HCT116 (cell line): ENCODE measurements at regions not wholly inside any gene's neighbourhood (a gene's known extent, or its start where the extent isn't known, plus 50 kb on each side); places are given as distances from the start of the nearest gene placed in this dataset.

Source experiments
- ATAC-seq: fragments of 200-7000 bp; cut with Tn5 transposase; 2 replicates; pipeline ENCODE4 v1.9.1; 2020; ENCODE audit warnings: mild to moderate bottlenecking, moderate library complexity
- BruUV-seq: library from RNA; stranded (reverse); fragments of 400-500 nt; replicated peaks from 2 replicates; lab custom pipeline; 2021; lab: Mats Ljungman, UMichigan
- CTCF ChIA-PET: fragments of 300-600 bp; sonication (Branson Sonifier 250); formaldehyde crosslinking; loops from one replicate; lab custom pipeline; 2021; ENCODE audit warnings: antibody characterized with exemption; lab: Charles Lee
- POLR2A ChIA-PET: fragments of 300-600, 350-600 bp; sonication (Branson Sonifier 250); formaldehyde crosslinking; loops from one replicate; lab custom pipeline; 2021; ENCODE audit warnings: antibody characterized with exemption; lab: Charles Lee
- RAD21 ChIA-PET, 2 experiments: fragments of 300-600 bp; sonication (Branson Sonifier 250); formaldehyde crosslinking; loops; one replicate each; lab custom pipeline; 2023; ENCODE audit warnings: low total read pairs in 2 of 2; ENCODE audit not compliant: uncharacterized antibody in 2 of 2, unreplicated experiment in 2 of 2, low non-redundant PET in 1 of 2; lab: Charles Lee
- DNase-seq: peaks from one replicate; pipeline ENCODE4 v3.0.0-alpha.2; 2010; ENCODE audit warnings: low read depth, low spot score
- H2AFZ ChIP-seq: fragments of 200-600 bp; shearing (Covaris generic), sonication (generic); 2 replicates; pipeline ENCODE4 v1.6.1; 2017; ENCODE audit warnings: low read depth, mixed run types, mixed read lengths, antibody characterized with exemption, low read length; ENCODE audit not compliant: poor library complexity, severe bottlenecking
- H3K27ac ChIP-seq: 2 replicates; pipeline ENCODE4 v1.5.1; 2012; ENCODE audit warnings: low read depth, low read length
- H3K27me3 ChIP-seq: fragments of 200-600 bp; sonication (generic); 2 replicates; pipeline ENCODE4 v1.6.1; 2016; ENCODE audit warnings: mixed run types, low read length, mixed read lengths; ENCODE audit not compliant: insufficient read depth
- H3K36me3 ChIP-seq, 2 experiments: fragments of 200-500 bp in 1 of 2; fragments of 200-600 bp in 1 of 2; sonication (Bioruptor generic) in 1 of 2; sonication (generic) in 1 of 2; 2 replicates each; pipeline versions ENCODE4 v1.5.1 to v1.6.1; 2014 to 2016; ENCODE audit warnings: low read length in 2 of 2, inconsistent platforms in 1 of 2, mixed read lengths in 1 of 2, mixed run types in 1 of 2; ENCODE audit not compliant: insufficient read depth in 2 of 2, control insufficient read depth in 1 of 2
- H3K4me1 ChIP-seq, 2 experiments: fragments of 200-600 bp in 1 of 2; sonication (generic) in 1 of 2; 2 replicates each; pipeline versions ENCODE4 v1.5.1 to v1.6.1; 2012 to 2017; ENCODE audit warnings: low read length in 2 of 2, inconsistent platforms in 1 of 2, mild to moderate bottlenecking in 1 of 2, mixed read lengths in 1 of 2, mixed run types in 1 of 2, moderate library complexity in 1 of 2; ENCODE audit not compliant: insufficient read depth in 2 of 2, control insufficient read depth in 1 of 2
- H3K4me2 ChIP-seq: fragments of 200-600 bp; sonication (generic); 2 replicates; pipeline ENCODE4 v1.6.1; 2017; ENCODE audit warnings: mixed run types, low read length, mixed read lengths
- H3K4me3 ChIP-seq, 2 experiments: fragments of 200-600 bp in 1 of 2; sonication (generic) in 1 of 2; replicated peaks in 1 of 2; 2 replicates each; pipeline ENCODE4 v1.5.1; 2011 to 2016; ENCODE audit warnings: low read length in 2 of 2, control low read depth in 1 of 2, low read depth in 1 of 2, mild to moderate bottlenecking in 1 of 2, mixed read lengths in 1 of 2, mixed run types in 1 of 2
- H3K79me2 ChIP-seq: fragments of 200-600 bp; sonication (generic); 2 replicates; pipeline ENCODE4 v1.6.1; 2017; ENCODE audit warnings: mild to moderate bottlenecking, mixed run types, low read length, moderate library complexity, mixed read lengths; ENCODE audit not compliant: insufficient read depth
- H3K9ac ChIP-seq: fragments of 200-600 bp; sonication (generic); 2 replicates; pipeline ENCODE4 v1.6.1; 2016; ENCODE audit warnings: low read length, mixed read lengths
- H3K9me2 ChIP-seq: fragments of 200-600 bp; sonication (generic), shearing (Covaris generic); 2 replicates; pipeline ENCODE4 v1.6.1; 2017; ENCODE audit warnings: mixed run types, mild to moderate bottlenecking, moderate library complexity; ENCODE audit not compliant: insufficient read depth
- H3K9me3 ChIP-seq, 2 experiments: fragments of 200-500 bp in 1 of 2; fragments of 200-600 bp in 1 of 2; sonication (Bioruptor generic) in 1 of 2; sonication (generic) in 1 of 2; 2 replicates each; pipeline ENCODE4 v1.6.1; 2014 to 2017; ENCODE audit warnings: low read length in 2 of 2, mixed read lengths in 2 of 2, inconsistent platforms in 1 of 2, low read depth in 1 of 2, mild to moderate bottlenecking in 1 of 2, mixed run types in 1 of 2, moderate library complexity in 1 of 2; ENCODE audit not compliant: control insufficient read depth in 1 of 2, insufficient read depth in 1 of 2
- H4K20me1 ChIP-seq: fragments of 200-600 bp; sonication (generic), shearing (Covaris generic); 2 replicates; pipeline ENCODE4 v1.6.1; 2017; ENCODE audit warnings: mixed run types, mild to moderate bottlenecking, moderate library complexity; ENCODE audit not compliant: insufficient read depth
- CBX3 ChIP-seq: IDR thresholded peaks from 2 replicates; pipeline ENCODE4 v1.6.1; 2012; ENCODE audit warnings: low read depth
- EGR1 ChIP-seq: IDR thresholded peaks from 2 replicates; pipeline ENCODE4 v1.6.1; 2012; ENCODE audit warnings: low read depth
- ELF1 ChIP-seq: IDR thresholded peaks from 2 replicates; pipeline ENCODE4 v1.6.1; 2012; ENCODE audit warnings: low read depth, borderline replicate concordance
- EZH2 ChIP-seq: fragments of 200-600 bp; sonication (generic); IDR thresholded peaks from 2 replicates; pipeline ENCODE4 v1.6.1; 2017; ENCODE audit warnings: antibody characterized with exemption, mixed run types
- EZH2phosphoT487 ChIP-seq: fragments of 200-600 bp; IDR thresholded peaks from 2 replicates; pipeline ENCODE4 v1.6.1; 2018; ENCODE audit warnings: antibody characterized with exemption, borderline replicate concordance
- FOSL1 ChIP-seq: IDR thresholded peaks from 2 replicates; pipeline ENCODE4 v1.6.1; 2012; ENCODE audit warnings: low read depth
- RAD21 ChIP-seq: IDR thresholded peaks from 2 replicates; pipeline ENCODE4 v1.6.1; 2012; ENCODE audit warnings: low read depth, mild to moderate bottlenecking
- SIN3A ChIP-seq: IDR thresholded peaks from 2 replicates; pipeline ENCODE4 v1.6.1; 2012; ENCODE audit warnings: low read depth
- SP1 ChIP-seq: IDR thresholded peaks from 2 replicates; pipeline ENCODE4 v1.6.1; 2012; ENCODE audit warnings: low read depth
- SRF ChIP-seq: IDR thresholded peaks from 2 replicates; pipeline ENCODE4 v1.6.1; 2012; ENCODE audit warnings: low read depth
- ZFX ChIP-seq: fragments of 450-650 bp; IDR thresholded peaks from 2 replicates; pipeline ENCODE4 v1.6.1; 2017
- ZNF274 ChIP-seq: fragments of 200-500 bp; sonication (Bioruptor generic); IDR thresholded peaks from 2 replicates; pipeline ENCODE4 v1.6.1; 2014; ENCODE audit warnings: mild to moderate bottlenecking, low read depth, low read length, inconsistent platforms
- intact Hi-C: fragments of 100-400 bp; cut with micrococcal nuclease; formaldehyde crosslinking; loops from 2 replicates; pipeline ENCODE4 v1.10.0; 2022
- TF ChIP-seq, protein P1 (sequence below), 3 experiments: fragments of 200-600 bp in 1 of 3; sonication (generic) in 1 of 3; IDR thresholded peaks in 2 of 3; conservative IDR thresholded peaks in 1 of 3; 2 replicates each; pipeline ENCODE4 v1.5.1; 2012 to 2017; ENCODE audit warnings: low read depth in 2 of 3, low read length in 2 of 3, antibody characterized with exemption in 1 of 3, borderline replicate concordance in 1 of 3, control low read depth in 1 of 3, mild to moderate bottlenecking in 1 of 3, mixed read lengths in 1 of 3, mixed run types in 1 of 3, moderate library complexity in 1 of 3; ENCODE audit not compliant: insufficient read depth in 1 of 3
- TF ChIP-seq, protein P2 (sequence below): IDR thresholded peaks from 2 replicates; pipeline ENCODE4 v1.6.1; 2012; ENCODE audit warnings: low read depth
- TF ChIP-seq, protein P3 (sequence below): IDR thresholded peaks from 2 replicates; pipeline ENCODE4 v1.6.1; 2012

DNA sequence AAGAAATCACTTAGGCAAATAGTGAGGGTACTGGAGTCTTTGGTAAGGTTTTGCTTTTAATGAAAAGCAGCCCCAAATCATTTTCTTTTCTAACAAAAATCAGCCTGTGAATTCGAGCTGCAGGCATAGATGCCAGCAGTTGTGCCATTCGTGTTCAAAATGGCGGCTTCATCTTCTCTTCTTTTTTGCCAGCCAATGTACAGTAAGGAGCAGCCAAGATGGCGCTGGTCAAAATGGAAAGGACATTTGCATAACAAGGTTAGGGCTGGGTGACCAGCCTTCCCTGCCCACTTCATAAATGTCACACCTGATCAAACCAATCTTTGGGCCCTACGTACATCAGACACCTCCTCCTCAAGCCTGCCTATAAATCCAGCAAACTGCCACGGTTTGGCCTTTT, 100.2 kb upstream of the RGS1 start (continued):
- TF ChIP-seq ZNF274 (no peak), SIN3A (no peak), FOSL1 (no peak), SP1 (no peak), EZH2 (no peak), EZH2phosphoT487 (no peak), SRF (no peak)

DNA sequence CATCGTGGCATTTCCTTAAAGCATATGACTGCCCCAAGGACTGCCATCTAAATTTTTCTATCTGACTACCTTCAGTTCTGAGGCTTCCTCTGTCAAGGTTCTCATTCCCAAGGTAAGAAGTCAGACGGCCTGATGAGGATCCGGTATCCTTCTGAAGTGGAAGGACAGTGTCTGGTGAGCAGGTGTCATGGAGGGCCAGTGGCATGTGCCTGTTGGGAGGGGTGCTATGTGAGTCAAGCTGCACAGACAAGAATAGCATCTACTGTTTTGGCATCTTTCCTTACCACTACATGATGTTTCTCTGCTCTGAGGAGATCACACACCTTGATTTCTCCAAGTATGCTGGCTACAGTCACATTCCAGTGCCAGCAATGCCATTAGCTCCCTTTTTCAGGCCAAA, 99.6 kb upstream of the RGS1 start:
- no peaks in the 10 kb centered on the region for H3K36me3 ChIP-seq
- CTCF ChIA-PET: interaction anchor here (3.2 kb wide), 1 partner anchor 135 kb away, joined by 26 read pairs; no protein-coding TSS in a partner anchor
- no peaks in the 10 kb centered on the region for H4K20me1 ChIP-seq
- intact Hi-C loops: loop anchor here (2.0 to 10.0 kb wide), 3 partner anchors 329 to 1819 kb away; partner anchors contain the start of gene CDC73
- H3K79me2 ChIP-seq: no peaks in the 10 kb centered on the region
- ATAC-seq: no peak
- no peak overlapping the region for H3K4me2 ChIP-seq
- POLR2A ChIA-PET: no interaction called here
- no TSS peak for BruUV-seq
- H3K4me3 ChIP-seq: no peak overlapping the region
- no peak overlapping the region for H3K9ac ChIP-seq
- DNase-seq: no peak
- no peak overlapping the region for H3K27ac ChIP-seq
- H3K4me1 ChIP-seq: no peaks in the 10 kb centered on the region
- TF ChIP-seq, protein P1, sequence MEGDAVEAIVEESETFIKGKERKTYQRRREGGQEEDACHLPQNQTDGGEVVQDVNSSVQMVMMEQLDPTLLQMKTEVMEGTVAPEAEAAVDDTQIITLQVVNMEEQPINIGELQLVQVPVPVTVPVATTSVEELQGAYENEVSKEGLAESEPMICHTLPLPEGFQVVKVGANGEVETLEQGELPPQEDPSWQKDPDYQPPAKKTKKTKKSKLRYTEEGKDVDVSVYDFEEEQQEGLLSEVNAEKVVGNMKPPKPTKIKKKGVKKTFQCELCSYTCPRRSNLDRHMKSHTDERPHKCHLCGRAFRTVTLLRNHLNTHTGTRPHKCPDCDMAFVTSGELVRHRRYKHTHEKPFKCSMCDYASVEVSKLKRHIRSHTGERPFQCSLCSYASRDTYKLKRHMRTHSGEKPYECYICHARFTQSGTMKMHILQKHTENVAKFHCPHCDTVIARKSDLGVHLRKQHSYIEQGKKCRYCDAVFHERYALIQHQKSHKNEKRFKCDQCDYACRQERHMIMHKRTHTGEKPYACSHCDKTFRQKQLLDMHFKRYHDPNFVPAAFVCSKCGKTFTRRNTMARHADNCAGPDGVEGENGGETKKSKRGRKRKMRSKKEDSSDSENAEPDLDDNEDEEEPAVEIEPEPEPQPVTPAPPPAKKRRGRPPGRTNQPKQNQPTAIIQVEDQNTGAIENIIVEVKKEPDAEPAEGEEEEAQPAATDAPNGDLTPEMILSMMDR (IDR thresholded peaks at IDR 0.05 in 2 of 3, conservative IDR thresholded peaks at IDR 0.05 in 1 of 3; ENCODE audit: borderline replicate concordance in 1 of 3, insufficient read depth in 1 of 3, low read depth in 2 of 3, low read length in 2 of 3): no peak
- TF ChIP-seq, protein P2, sequence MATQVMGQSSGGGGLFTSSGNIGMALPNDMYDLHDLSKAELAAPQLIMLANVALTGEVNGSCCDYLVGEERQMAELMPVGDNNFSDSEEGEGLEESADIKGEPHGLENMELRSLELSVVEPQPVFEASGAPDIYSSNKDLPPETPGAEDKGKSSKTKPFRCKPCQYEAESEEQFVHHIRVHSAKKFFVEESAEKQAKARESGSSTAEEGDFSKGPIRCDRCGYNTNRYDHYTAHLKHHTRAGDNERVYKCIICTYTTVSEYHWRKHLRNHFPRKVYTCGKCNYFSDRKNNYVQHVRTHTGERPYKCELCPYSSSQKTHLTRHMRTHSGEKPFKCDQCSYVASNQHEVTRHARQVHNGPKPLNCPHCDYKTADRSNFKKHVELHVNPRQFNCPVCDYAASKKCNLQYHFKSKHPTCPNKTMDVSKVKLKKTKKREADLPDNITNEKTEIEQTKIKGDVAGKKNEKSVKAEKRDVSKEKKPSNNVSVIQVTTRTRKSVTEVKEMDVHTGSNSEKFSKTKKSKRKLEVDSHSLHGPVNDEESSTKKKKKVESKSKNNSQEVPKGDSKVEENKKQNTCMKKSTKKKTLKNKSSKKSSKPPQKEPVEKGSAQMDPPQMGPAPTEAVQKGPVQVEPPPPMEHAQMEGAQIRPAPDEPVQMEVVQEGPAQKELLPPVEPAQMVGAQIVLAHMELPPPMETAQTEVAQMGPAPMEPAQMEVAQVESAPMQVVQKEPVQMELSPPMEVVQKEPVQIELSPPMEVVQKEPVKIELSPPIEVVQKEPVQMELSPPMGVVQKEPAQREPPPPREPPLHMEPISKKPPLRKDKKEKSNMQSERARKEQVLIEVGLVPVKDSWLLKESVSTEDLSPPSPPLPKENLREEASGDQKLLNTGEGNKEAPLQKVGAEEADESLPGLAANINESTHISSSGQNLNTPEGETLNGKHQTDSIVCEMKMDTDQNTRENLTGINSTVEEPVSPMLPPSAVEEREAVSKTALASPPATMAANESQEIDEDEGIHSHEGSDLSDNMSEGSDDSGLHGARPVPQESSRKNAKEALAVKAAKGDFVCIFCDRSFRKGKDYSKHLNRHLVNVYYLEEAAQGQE: no peak
- TF ChIP-seq, protein P3, sequence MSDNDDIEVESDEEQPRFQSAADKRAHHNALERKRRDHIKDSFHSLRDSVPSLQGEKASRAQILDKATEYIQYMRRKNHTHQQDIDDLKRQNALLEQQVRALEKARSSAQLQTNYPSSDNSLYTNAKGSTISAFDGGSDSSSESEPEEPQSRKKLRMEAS: no peak
- TF ChIP-seq ZFX (no peak), EGR1 (no peak), FOSL1 (no peak), CBX3 (no peak), SP1 (no peak), RAD21 (no peak), ELF1 (no peak)
- no peaks in the 10 kb centered on the region for H3K27me3 ChIP-seq
- H3K9me3 ChIP-seq: no peaks in the 10 kb centered on the region
- no peaks in the 10 kb centered on the region for H3K9me2 ChIP-seq
- H2AFZ ChIP-seq: no peak overlapping the region
- RAD21 ChIA-PET: no interaction called here
